Activated naive CD8-positive, alpha-beta T cell (primary cell): ENCODE measurements at regions not wholly inside any gene's neighbourhood (a gene's known extent, or its start where the extent isn't known, plus 50 kb on each side); places are given as distances from the start of the nearest gene placed in this dataset.

Experiments used
- H3K27ac Mint-ChIP-seq: one replicate; pipeline ENCODE4 v1.8.0; 2021; ENCODE audit warnings: mixed read lengths
- H3K27me3 Mint-ChIP-seq: one replicate; pipeline ENCODE4 v1.8.0; 2021; ENCODE audit warnings: mixed read lengths
- H3K36me3 Mint-ChIP-seq: one replicate; pipeline ENCODE4 v1.8.0; 2021; ENCODE audit warnings: mixed read lengths
- H3K4me1 Mint-ChIP-seq: one replicate; pipeline ENCODE4 v1.8.0; 2021; ENCODE audit warnings: low read depth, mixed read lengths
- H3K4me3 Mint-ChIP-seq: one replicate; pipeline ENCODE4 v1.8.0; 2021; ENCODE audit warnings: mild to moderate bottlenecking, mixed read lengths
- H3K9me3 Mint-ChIP-seq: one replicate; pipeline ENCODE4 v1.8.0; 2021; ENCODE audit warnings: low read depth, mixed read lengths

- Mint-ChIP-seq H3K27ac (no peak overlapping the region), H3K36me3 (no peaks in the 10 kb centered on the region), H3K4me1 (no peaks in the 10 kb centered on the region), H3K27me3 (no peaks in the 10 kb centered on the region), H3K4me3 (no peak overlapping the region), H3K9me3 (peaks cover 9% of the 10 kb centered on the region)
These were observed 522.4 kb upstream of the NAALADL2 start for GRCh38 chr3:174336784-174337183.

GRCh38 chr3:174337227-174337626 lies 521.9 kb upstream of the NAALADL2 start:
- H3K9me3 Mint-ChIP-seq: peaks cover 9% of the 10 kb centered on the region
- H3K4me3 Mint-ChIP-seq: no peak overlapping the region
- no peaks in the 10 kb centered on the region for H3K4me1 Mint-ChIP-seq
- H3K27me3 Mint-ChIP-seq: no peaks in the 10 kb centered on the region
- H3K27ac Mint-ChIP-seq: no peak overlapping the region
- no peaks in the 10 kb centered on the region for H3K36me3 Mint-ChIP-seq

- H3K4me1 Mint-ChIP-seq: no peaks in the 10 kb centered on the region
These were observed 518.2 kb upstream of the NAALADL2 start for GRCh38 chr3:174340624-174341587.

GRCh38 chr3:174342171-174342570 lies 517.0 kb upstream of the NAALADL2 start:
- H3K4me1 Mint-ChIP-seq: no peaks in the 10 kb centered on the region
- no peaks in the 10 kb centered on the region for H3K36me3 Mint-ChIP-seq
- no peaks in the 10 kb centered on the region for H3K27me3 Mint-ChIP-seq
- H3K27ac Mint-ChIP-seq: no peak overlapping the region
- no peaks in the 10 kb centered on the region for H3K9me3 Mint-ChIP-seq
- H3K4me3 Mint-ChIP-seq: no peak overlapping the region

More at GRCh38 chr3:174340624-174341587, 518.2 kb upstream of the NAALADL2 start:
- Mint-ChIP-seq H3K27ac (no peak overlapping the region), H3K36me3 (no peaks in the 10 kb centered on the region), H3K4me3 (no peak overlapping the region), H3K9me3 (peaks cover 4% of the 10 kb centered on the region), H3K27me3 (no peaks in the 10 kb centered on the region)

- Mint-ChIP-seq H3K9me3 (no peaks in the 10 kb centered on the region), H3K4me3 (no peak overlapping the region), H3K27me3 (no peaks in the 10 kb centered on the region), H3K4me1 (no peaks in the 10 kb centered on the region), H3K27ac (no peak overlapping the region), H3K36me3 (no peaks in the 10 kb centered on the region)
These were observed 516.1 kb upstream of the NAALADL2 start for GRCh38 chr3:174342941-174343501.

GRCh38 chr3:174346141-174346540 lies 513.0 kb upstream of the NAALADL2 start:
- H3K4me1 Mint-ChIP-seq: no peaks in the 10 kb centered on the region
- H3K4me3 Mint-ChIP-seq: no peak overlapping the region
- H3K27me3 Mint-ChIP-seq: no peaks in the 10 kb centered on the region
- no peaks in the 10 kb centered on the region for H3K36me3 Mint-ChIP-seq
- no peak overlapping the region for H3K27ac Mint-ChIP-seq
- peaks cover 8% of the 10 kb centered on the region for H3K9me3 Mint-ChIP-seq

- Mint-ChIP-seq H3K4me3 (no peak overlapping the region), H3K9me3 (peaks cover 8% of the 10 kb centered on the region), H3K27me3 (no peaks in the 10 kb centered on the region), H3K36me3 (no peaks in the 10 kb centered on the region), H3K4me1 (no peaks in the 10 kb centered on the region), H3K27ac (no peak overlapping the region)
These were observed 512.6 kb upstream of the NAALADL2 start for GRCh38 chr3:174346571-174346970.

GRCh38 chr3:174347474-174348138 lies 511.5 kb upstream of the NAALADL2 start:
- Mint-ChIP-seq H3K4me1 (no peaks in the 10 kb centered on the region), H3K9me3 (peaks cover 8% of the 10 kb centered on the region), H3K27ac (no peak overlapping the region), H3K36me3 (no peaks in the 10 kb centered on the region), H3K27me3 (no peaks in the 10 kb centered on the region), H3K4me3 (no peak overlapping the region)

GRCh38 chr3:174352227-174352626 lies 506.9 kb upstream of the NAALADL2 start:
- Mint-ChIP-seq H3K9me3 (peaks cover 8% of the 10 kb centered on the region), H3K4me1 (no peaks in the 10 kb centered on the region), H3K4me3 (no peak overlapping the region), H3K27me3 (no peaks in the 10 kb centered on the region), H3K27ac (no peak overlapping the region), H3K36me3 (no peaks in the 10 kb centered on the region)

- Mint-ChIP-seq H3K4me1 (no peaks in the 10 kb centered on the region), H3K4me3 (no peak overlapping the region), H3K36me3 (no peaks in the 10 kb centered on the region), H3K27ac (no peak overlapping the region), H3K9me3 (peaks cover 3% of the 10 kb centered on the region), H3K27me3 (no peaks in the 10 kb centered on the region)
These were observed 503.6 kb upstream of the NAALADL2 start for GRCh38 chr3:174355505-174355904.

- Mint-ChIP-seq H3K9me3 (no peaks in the 10 kb centered on the region), H3K27me3 (no peaks in the 10 kb centered on the region), H3K4me3 (no peak overlapping the region), H3K4me1 (no peaks in the 10 kb centered on the region), H3K36me3 (no peaks in the 10 kb centered on the region), H3K27ac (no peak overlapping the region)
These were observed 502.5 kb upstream of the NAALADL2 start for GRCh38 chr3:174356596-174356995.

- Mint-ChIP-seq H3K4me1 (no peaks in the 10 kb centered on the region), H3K9me3 (no peaks in the 10 kb centered on the region), H3K36me3 (no peaks in the 10 kb centered on the region), H3K4me3 (no peak overlapping the region), H3K27me3 (no peaks in the 10 kb centered on the region), H3K27ac (no peak overlapping the region)
These were observed 500.9 kb upstream of the NAALADL2 start for GRCh38 chr3:174358252-174358651.

GRCh38 chr3:174362556-174362955 lies 496.6 kb upstream of the NAALADL2 start:
- no peak overlapping the region for H3K27ac Mint-ChIP-seq

GRCh38 chr3:174363256-174363655 lies 495.9 kb upstream of the NAALADL2 start:
- Mint-ChIP-seq H3K4me3 (no peak overlapping the region), H3K27ac (no peak overlapping the region), H3K9me3 (no peaks in the 10 kb centered on the region), H3K4me1 (no peaks in the 10 kb centered on the region), H3K27me3 (no peaks in the 10 kb centered on the region), H3K36me3 (no peaks in the 10 kb centered on the region)

More at GRCh38 chr3:174362556-174362955, 496.6 kb upstream of the NAALADL2 start:
- Mint-ChIP-seq H3K27me3 (no peaks in the 10 kb centered on the region), H3K9me3 (no peaks in the 10 kb centered on the region), H3K4me3 (no peak overlapping the region), H3K4me1 (no peaks in the 10 kb centered on the region), H3K36me3 (no peaks in the 10 kb centered on the region)

GRCh38 chr3:174365796-174366195 lies 493.3 kb upstream of the NAALADL2 start:
- Mint-ChIP-seq H3K4me3 (no peak overlapping the region), H3K36me3 (no peaks in the 10 kb centered on the region), H3K4me1 (no peaks in the 10 kb centered on the region), H3K27ac (no peak overlapping the region), H3K27me3 (no peaks in the 10 kb centered on the region), H3K9me3 (peaks cover 4% of the 10 kb centered on the region)
